Liver (tissue), 8 donors: ENCODE measurements at regions not wholly inside any gene's neighbourhood (a gene's known extent, or its start where the extent isn't known, plus 50 kb on each side); places are given as distances from the start of the nearest gene placed in this dataset.

ENCODE experiments used
- DNase-seq: peaks from one replicate; pipeline ENCODE4 v3.0.0-alpha.2; 2017; ENCODE audit warnings: low spot score
- H3K27ac ChIP-seq, 2 donors: one replicate each; pipeline ENCODE4 v1.7.0; 2013; ENCODE audit warnings: inconsistent platforms in 2 of 2, low read length in 2 of 2, control low read depth in 1 of 2, low read depth in 1 of 2, mild to moderate bottlenecking in 1 of 2
- H3K27me3 ChIP-seq, 4 donors: one replicate each; pipeline versions ENCODE4 v1.6.1 to v1.7.0; 2013; ENCODE audit warnings: low read length in 3 of 4, inconsistent platforms in 1 of 4, mild to moderate bottlenecking in 1 of 4, moderate library complexity in 1 of 4; ENCODE audit not compliant: control insufficient read depth in 4 of 4, insufficient read depth in 4 of 4
- H3K36me3 ChIP-seq, 4 donors: one replicate each; pipeline versions ENCODE4 v1.6.1 to v1.7.0; 2013; ENCODE audit warnings: low read length in 3 of 4, mild to moderate bottlenecking in 3 of 4, low read depth in 1 of 4, moderate library complexity in 1 of 4; ENCODE audit not compliant: control insufficient read depth in 4 of 4, insufficient read depth in 3 of 4
- H3K4me1 ChIP-seq, 4 donors: one replicate each; pipeline versions ENCODE4 v1.6.1 to v1.7.0; 2013; ENCODE audit warnings: low read length in 3 of 4, mild to moderate bottlenecking in 3 of 4, moderate library complexity in 1 of 4; ENCODE audit not compliant: control insufficient read depth in 4 of 4, insufficient read depth in 4 of 4
- H3K4me3 ChIP-seq, 3 donors: one replicate each; pipeline versions ENCODE4 v1.6.1 to v1.7.0; 2013; ENCODE audit warnings: low read length in 3 of 3, control low read depth in 1 of 3, low read depth in 1 of 3, mild to moderate bottlenecking in 1 of 3
- H3K9ac ChIP-seq, 2 donors: one replicate each; pipeline ENCODE4 v1.7.0; 2013; ENCODE audit warnings: low read length in 2 of 2, mild to moderate bottlenecking in 2 of 2, moderate library complexity in 2 of 2, control low read depth in 1 of 2, low read depth in 1 of 2
- H3K9me3 ChIP-seq, 4 donors: one replicate each; pipeline versions ENCODE4 v1.6.1 to v1.7.0; 2013; ENCODE audit warnings: low read length in 3 of 4; ENCODE audit not compliant: control insufficient read depth in 4 of 4
- CTCF ChIP-seq: fragments of 150-350 bp; IDR thresholded peaks from 2 replicates; pipeline ENCODE4 v1.5.1; 2017; ENCODE audit warnings: improper control_type of control experiment, low read depth, low read length; ENCODE audit not compliant: missing input control
- EGR1 ChIP-seq, 2 donors: IDR thresholded peaks; 2 replicates each; pipeline ENCODE4 v1.6.1; 2016 to 2018; ENCODE audit warnings: antibody characterized with exemption in 2 of 2, low read depth in 2 of 2
- FOXA1 ChIP-seq: IDR thresholded peaks from 2 replicates; pipeline ENCODE4 v1.6.1; 2016; ENCODE audit warnings: antibody characterized with exemption
- FOXA2 ChIP-seq: IDR thresholded peaks from 2 replicates; pipeline ENCODE4 v1.6.1; 2016; ENCODE audit warnings: antibody characterized with exemption
- GABPA ChIP-seq, 2 donors: IDR thresholded peaks in 1 of 2; conservative IDR thresholded peaks in 1 of 2; 2 replicates each; pipeline ENCODE4 v1.6.1; 2016; ENCODE audit warnings: antibody characterized with exemption in 2 of 2, mild to moderate bottlenecking in 1 of 2, moderate library complexity in 1 of 2
- HNF4A ChIP-seq, 2 donors: conservative IDR thresholded peaks; 2 replicates each; pipeline ENCODE4 v1.6.1; 2016; ENCODE audit warnings: antibody characterized with exemption in 2 of 2, mild to moderate bottlenecking in 2 of 2
- HNF4G ChIP-seq: IDR thresholded peaks from 2 replicates; pipeline ENCODE4 v1.6.1; 2016; ENCODE audit warnings: antibody characterized with exemption
- NR2F2 ChIP-seq: IDR thresholded peaks from 2 replicates; pipeline ENCODE4 v1.6.1; 2016; ENCODE audit warnings: antibody characterized with exemption
- REST ChIP-seq: IDR thresholded peaks from 2 replicates; pipeline ENCODE4 v1.6.1; 2016; ENCODE audit warnings: antibody characterized with exemption, mild to moderate bottlenecking
- RXRA ChIP-seq, 2 donors: IDR thresholded peaks; 2 replicates each; pipeline ENCODE4 v1.6.1; 2017 to 2018; ENCODE audit warnings: antibody characterized with exemption in 2 of 2, mild to moderate bottlenecking in 1 of 2
- SP1 ChIP-seq: IDR thresholded peaks from 2 replicates; pipeline ENCODE4 v1.6.1; 2018; ENCODE audit warnings: antibody characterized with exemption, mild to moderate bottlenecking
- TAF1 ChIP-seq: conservative IDR thresholded peaks from 2 replicates; pipeline ENCODE4 v1.6.1; 2016; ENCODE audit warnings: antibody characterized with exemption, mild to moderate bottlenecking
- YY1 ChIP-seq: IDR thresholded peaks from 2 replicates; pipeline ENCODE4 v1.6.1; 2016; ENCODE audit warnings: antibody characterized with exemption, mild to moderate bottlenecking
- WGBS: extraction: QIAGEN DNeasy Blood & Tissue Kit; methylation state at CpG from one replicate; pipeline ENCODE4 v1.1.7; 2013; 5-methylcytosine and 5-hydroxymethylcytosine counted together
- TF ChIP-seq, protein P1 (sequence below): IDR thresholded peaks from 2 replicates; pipeline ENCODE4 v1.6.1; 2016; ENCODE audit warnings: antibody characterized with exemption
- TF ChIP-seq, protein P2 (sequence below): IDR thresholded peaks from 2 replicates; pipeline ENCODE4 v1.6.1; 2016; ENCODE audit warnings: antibody characterized with exemption
- donor health status: healthy.
- donor health status: healthy.
- donor health status: healthy.
- donor health status: healthy.
- donor health status: healthy.

- no peak for DNase-seq
Observed at GRCh38 chr5:56534102-56534829, 281.1 kb upstream of the MAP3K1 start.

More at GRCh38 chr5:56534102-56534829, 281.1 kb upstream of the MAP3K1 start:
- no peak overlapping the region for H3K9ac ChIP-seq
- 82% methylated on average over 6 of the region's 6 CpGs for WGBS
- H3K27me3 ChIP-seq, result no peaks in the 10 kb centered on the region
- H3K27ac ChIP-seq, result no peak overlapping the region
- TF ChIP-seq REST, result no peak
- no peak for TF ChIP-seq SP1
- no peak for TF ChIP-seq HNF4G
- TF ChIP-seq, protein P1, sequence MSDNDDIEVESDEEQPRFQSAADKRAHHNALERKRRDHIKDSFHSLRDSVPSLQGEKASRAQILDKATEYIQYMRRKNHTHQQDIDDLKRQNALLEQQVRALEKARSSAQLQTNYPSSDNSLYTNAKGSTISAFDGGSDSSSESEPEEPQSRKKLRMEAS, result no peak
- no peak for TF ChIP-seq RXRA (IDR thresholded peaks at IDR 0.05)
- TF ChIP-seq GABPA (IDR thresholded peaks at IDR 0.05 in 1 of 2, conservative IDR thresholded peaks at IDR 0.05 in 1 of 2), result no peak
- TF ChIP-seq FOXA2, result no peak
- no peak for TF ChIP-seq YY1
- TF ChIP-seq, protein P2, sequence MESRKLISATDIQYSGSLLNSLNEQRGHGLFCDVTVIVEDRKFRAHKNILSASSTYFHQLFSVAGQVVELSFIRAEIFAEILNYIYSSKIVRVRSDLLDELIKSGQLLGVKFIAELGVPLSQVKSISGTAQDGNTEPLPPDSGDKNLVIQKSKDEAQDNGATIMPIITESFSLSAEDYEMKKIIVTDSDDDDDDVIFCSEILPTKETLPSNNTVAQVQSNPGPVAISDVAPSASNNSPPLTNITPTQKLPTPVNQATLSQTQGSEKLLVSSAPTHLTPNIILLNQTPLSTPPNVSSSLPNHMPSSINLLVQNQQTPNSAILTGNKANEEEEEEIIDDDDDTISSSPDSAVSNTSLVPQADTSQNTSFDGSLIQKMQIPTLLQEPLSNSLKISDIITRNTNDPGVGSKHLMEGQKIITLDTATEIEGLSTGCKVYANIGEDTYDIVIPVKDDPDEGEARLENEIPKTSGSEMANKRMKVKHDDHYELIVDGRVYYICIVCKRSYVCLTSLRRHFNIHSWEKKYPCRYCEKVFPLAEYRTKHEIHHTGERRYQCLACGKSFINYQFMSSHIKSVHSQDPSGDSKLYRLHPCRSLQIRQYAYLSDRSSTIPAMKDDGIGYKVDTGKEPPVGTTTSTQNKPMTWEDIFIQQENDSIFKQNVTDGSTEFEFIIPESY, result no peak
- no peak for TF ChIP-seq TAF1
- TF ChIP-seq NR2F2, result no peak
- no peak for TF ChIP-seq EGR1 (IDR thresholded peaks at IDR 0.05; ENCODE audit: low read depth in 2 of 2)
- no peak for TF ChIP-seq CTCF
- TF ChIP-seq FOXA1, result no peak
- no peak for TF ChIP-seq HNF4A (conservative IDR thresholded peaks at IDR 0.05)
- H3K4me3 ChIP-seq, result no peak overlapping the region
- no peaks in the 10 kb centered on the region for H3K9me3 ChIP-seq
- H3K4me1 ChIP-seq, result no peaks in the 10 kb centered on the region
- no peaks in the 10 kb centered on the region for H3K36me3 ChIP-seq
